ENCODE measurements at regions not wholly inside any gene's neighbourhood (a gene's known extent, or its start where the extent isn't known, plus 50 kb on each side); places are given as distances from the start of the nearest gene placed in this dataset.

- Histone ChIP-seq H3K4me3 (no peak overlapping the region), H3K27me3 (no peaks in the 10 kb centered on the region), H3K27ac (peak overlapping the region in 1 of 4 donors; percentile 8), H3K9me3 (no peaks in the 10 kb centered on the region), H3K4me1 (peaks cover 5 to 19% (median 16%) of the 10 kb centered on the region in 4 donors), H3K36me3 (no peaks in the 10 kb centered on the region)
- 62 to 68% methylated on average over 4 of the region's 4 CpGs for WGBS, 2 donors
- ATAC-seq (ENCODE audit: low FRiP score in 2 of 2) (peak in 1 of 2 donors; percentile 73), DNase-seq (peak in 1 of 2 donors; percentile 50)
- no peak for TF ChIP-seq CTCF (IDR thresholded peaks at IDR 0.05)
- TF ChIP-seq EP300 (IDR thresholded peaks at IDR 0.05): no peak
- TF ChIP-seq POLR2A (IDR thresholded peaks at IDR 0.05): no peak
- no peak for TF ChIP-seq POLR2AphosphoS5 (IDR thresholded peaks at IDR 0.05)
These were observed 122.7 kb upstream of the CPM start for GRCh38 chr12:69055706-69056105.

GRCh38 chr12:69056743-69057515 is 124.0 kb upstream of the CPM start:
- no peak overlapping the region for H3K27ac ChIP-seq
- TF ChIP-seq POLR2A (IDR thresholded peaks at IDR 0.05): no peak
- TF ChIP-seq CTCF (IDR thresholded peaks at IDR 0.05): no peak
- TF ChIP-seq POLR2AphosphoS5 (IDR thresholded peaks at IDR 0.05): no peak
- no peak for TF ChIP-seq EP300 (IDR thresholded peaks at IDR 0.05)
- WGBS, 2 donors: 21 to 30% methylated on average over 2 of the region's 2 CpGs
- H3K36me3 ChIP-seq: no peaks in the 10 kb centered on the region
- no peak for DNase-seq
- no peak overlapping the region for H3K4me3 ChIP-seq
- peak in 1 of 2 donors; percentile 61 for ATAC-seq (ENCODE audit: low FRiP score in 2 of 2)
- H3K27me3 ChIP-seq: no peaks in the 10 kb centered on the region
- H3K9me3 ChIP-seq: no peaks in the 10 kb centered on the region
- H3K4me1 ChIP-seq: peaks cover 16 to 26% (median 20%) of the 10 kb centered on the region in 4 donors

- ATAC-seq (ENCODE audit: low FRiP score in 2 of 2) (peak in 1 of 2 donors; percentile 27), DNase-seq (no peak)
- H3K4me1 ChIP-seq: peaks cover 17 to 33% (median 24%) of the 10 kb centered on the region in 4 donors
- H3K9me3 ChIP-seq: no peaks in the 10 kb centered on the region
- H3K36me3 ChIP-seq: no peaks in the 10 kb centered on the region
- H3K27ac ChIP-seq: no peak overlapping the region
- 69 to 70% methylated on average over 3 of the region's 3 CpGs for whole genome bisulfite sequencing, 2 donors
- H3K4me3 ChIP-seq: no peak overlapping the region
- TF ChIP-seq POLR2AphosphoS5 (IDR thresholded peaks at IDR 0.05) (no peak), CTCF (IDR thresholded peaks at IDR 0.05) (no peak), EP300 (IDR thresholded peaks at IDR 0.05) (no peak), POLR2A (IDR thresholded peaks at IDR 0.05) (no peak)
- H3K27me3 ChIP-seq: no peaks in the 10 kb centered on the region
These were observed 124.8 kb upstream of the CPM start for GRCh38 chr12:69057742-69058141.

- Histone ChIP-seq H3K27me3 (no peaks in the 10 kb centered on the region), H3K36me3 (no peaks in the 10 kb centered on the region), H3K4me3 (no peak overlapping the region), H3K4me1 (peaks cover 13 to 31% (median 24%) of the 10 kb centered on the region in 4 donors), H3K9me3 (no peaks in the 10 kb centered on the region), H3K27ac (no peak overlapping the region)
- TF ChIP-seq EP300 (IDR thresholded peaks at IDR 0.05) (no peak), POLR2A (IDR thresholded peaks at IDR 0.05) (no peak), CTCF (IDR thresholded peaks at IDR 0.05) (no peak), POLR2AphosphoS5 (IDR thresholded peaks at IDR 0.05) (peak in 1 of 2 donors; percentile 26)
- DNase-seq (no peak), ATAC-seq (ENCODE audit: low FRiP score in 2 of 2) (no peak)
- WGBS, 2 donors: 79 to 91% methylated on average over 8 of the region's 8 CpGs
These were observed 126.8 kb upstream of the CPM start for GRCh38 chr12:69059465-69060457.
